ENCODE measurements at regions not wholly inside any gene's neighbourhood (a gene's known extent, or its start where the extent isn't known, plus 50 kb on each side); places are given as distances from the start of the nearest gene placed in this dataset.
A peak's percentile ranks its signal among the peaks of the same experiment; 100 is the strongest.

DNA sequence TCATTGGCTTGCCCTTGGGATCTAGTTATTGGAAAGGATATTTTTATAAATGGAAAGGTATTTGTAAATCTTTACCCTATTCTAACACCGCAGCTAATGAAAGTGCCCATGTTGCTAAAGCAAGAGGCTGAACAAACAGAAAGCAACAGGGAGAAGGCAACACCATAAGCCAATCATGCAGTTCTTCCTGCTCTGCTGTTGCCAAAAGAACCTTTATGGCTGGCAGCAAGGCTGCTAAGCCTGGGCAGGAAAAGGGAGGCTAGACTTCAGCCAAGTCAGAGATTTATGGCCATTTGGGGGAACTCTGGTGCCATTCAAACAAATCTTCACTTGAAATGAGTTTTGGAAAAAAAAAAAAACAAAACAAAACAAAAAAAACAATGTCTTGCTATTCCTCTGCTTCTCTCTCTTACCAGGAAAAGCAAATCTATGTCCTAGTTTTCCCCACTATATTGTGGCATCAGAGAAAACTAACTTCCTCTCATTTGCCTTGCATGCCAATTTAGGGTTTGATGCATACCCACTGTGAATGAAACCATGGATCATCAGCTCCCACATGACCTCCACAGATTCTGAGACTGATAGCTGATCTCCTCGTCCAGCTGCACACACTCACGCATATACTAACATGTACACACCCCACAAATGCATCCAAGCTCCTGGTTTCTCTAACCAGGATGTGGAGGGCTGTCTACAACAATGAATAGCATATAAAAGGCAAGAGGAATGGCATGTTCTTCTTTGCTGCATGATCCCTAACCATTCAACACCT, 179.3 kb downstream of the C1D start:
- Histone ChIP-seq H3K9me3 (ENCODE audit: severe bottlenecking) (no peaks in the 10 kb centered on the region), H3K27me3 (ENCODE audit: insufficient read depth, low read depth, severe bottlenecking) (no peaks in the 10 kb centered on the region), H3K4me3 (ENCODE audit: low read depth, low read length) (no peak overlapping the region), H3K27ac (no peak overlapping the region), H3K36me3 (no peaks in the 10 kb centered on the region)
- no peak for DNase-seq
- TF ChIP-seq, protein P1, sequence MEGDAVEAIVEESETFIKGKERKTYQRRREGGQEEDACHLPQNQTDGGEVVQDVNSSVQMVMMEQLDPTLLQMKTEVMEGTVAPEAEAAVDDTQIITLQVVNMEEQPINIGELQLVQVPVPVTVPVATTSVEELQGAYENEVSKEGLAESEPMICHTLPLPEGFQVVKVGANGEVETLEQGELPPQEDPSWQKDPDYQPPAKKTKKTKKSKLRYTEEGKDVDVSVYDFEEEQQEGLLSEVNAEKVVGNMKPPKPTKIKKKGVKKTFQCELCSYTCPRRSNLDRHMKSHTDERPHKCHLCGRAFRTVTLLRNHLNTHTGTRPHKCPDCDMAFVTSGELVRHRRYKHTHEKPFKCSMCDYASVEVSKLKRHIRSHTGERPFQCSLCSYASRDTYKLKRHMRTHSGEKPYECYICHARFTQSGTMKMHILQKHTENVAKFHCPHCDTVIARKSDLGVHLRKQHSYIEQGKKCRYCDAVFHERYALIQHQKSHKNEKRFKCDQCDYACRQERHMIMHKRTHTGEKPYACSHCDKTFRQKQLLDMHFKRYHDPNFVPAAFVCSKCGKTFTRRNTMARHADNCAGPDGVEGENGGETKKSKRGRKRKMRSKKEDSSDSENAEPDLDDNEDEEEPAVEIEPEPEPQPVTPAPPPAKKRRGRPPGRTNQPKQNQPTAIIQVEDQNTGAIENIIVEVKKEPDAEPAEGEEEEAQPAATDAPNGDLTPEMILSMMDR (IDR thresholded peaks at IDR 0.05; ENCODE audit: low read depth, low read length) = no peak

DNA sequence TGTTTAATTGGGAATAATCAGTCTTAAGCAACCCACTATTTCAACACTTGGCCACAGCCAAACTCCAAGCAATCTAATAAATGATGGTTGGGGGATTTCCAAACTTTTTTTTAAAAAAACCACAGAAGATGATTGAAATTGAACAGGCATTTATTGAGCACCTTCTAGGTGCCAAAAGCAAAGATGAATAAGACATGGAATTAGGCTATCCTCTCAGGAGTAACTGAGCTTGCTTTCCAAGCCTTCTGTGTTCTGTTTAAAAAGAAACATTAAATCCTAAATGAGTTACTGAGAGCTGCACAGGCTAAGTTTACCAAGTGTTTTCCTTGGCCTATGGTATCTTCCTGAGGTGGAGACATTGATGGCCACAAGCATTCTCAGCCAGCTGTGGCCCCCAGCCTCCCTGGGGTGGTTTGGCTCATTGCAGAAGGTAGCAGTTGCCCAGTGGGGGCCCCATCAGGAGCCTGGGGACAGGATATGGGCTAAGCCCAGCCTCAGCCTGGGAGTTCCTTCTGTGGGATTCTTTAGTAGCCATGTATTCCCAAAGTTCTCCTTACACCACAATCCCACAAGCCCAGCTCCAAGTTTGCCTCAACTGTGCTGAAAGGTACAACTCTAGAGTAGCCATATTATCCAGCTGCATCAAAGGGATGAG, 174.3 kb downstream of the C1D start:
- H3K9me3 ChIP-seq (ENCODE audit: severe bottlenecking) = no peaks in the 10 kb centered on the region
- H3K27ac ChIP-seq = no peak overlapping the region
- TF ChIP-seq, protein P1 (IDR thresholded peaks at IDR 0.05; ENCODE audit: low read depth, low read length) = no peak
- DNase-seq = no peak
- no peak overlapping the region for H3K4me3 ChIP-seq (ENCODE audit: low read depth, low read length)
- H3K27me3 ChIP-seq (ENCODE audit: insufficient read depth, low read depth, severe bottlenecking) = no peaks in the 10 kb centered on the region
- H3K36me3 ChIP-seq = no peaks in the 10 kb centered on the region

DNA sequence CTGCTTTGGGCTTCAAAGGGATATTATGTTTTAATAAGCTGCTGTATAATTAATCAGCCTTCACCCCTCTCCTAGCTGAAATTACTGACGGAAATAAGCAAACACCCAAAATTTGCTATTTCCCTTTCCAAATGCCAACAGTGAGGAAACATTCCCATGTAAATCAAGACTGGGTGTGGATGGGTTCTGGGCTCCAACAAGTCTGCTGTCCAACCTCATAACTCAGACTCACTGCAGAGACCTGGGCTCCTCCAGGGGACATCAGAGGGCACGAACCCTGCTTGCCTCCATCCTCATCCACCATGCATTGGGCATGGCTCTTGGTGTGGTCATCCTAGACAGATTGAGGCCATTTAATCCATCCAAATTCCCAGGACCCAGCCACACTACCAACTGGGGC, 173.7 kb downstream of the C1D start:
- no peak for DNase-seq
- TF ChIP-seq, protein P1 (IDR thresholded peaks at IDR 0.05; ENCODE audit: low read depth, low read length) = no peak
- peaks cover 3% of the 10 kb centered on the region for H3K9me3 ChIP-seq (ENCODE audit: severe bottlenecking)
- no peak overlapping the region for H3K27ac ChIP-seq
- H3K36me3 ChIP-seq = no peaks in the 10 kb centered on the region
- no peak overlapping the region for H3K4me3 ChIP-seq (ENCODE audit: low read depth, low read length)
- no peaks in the 10 kb centered on the region for H3K27me3 ChIP-seq (ENCODE audit: insufficient read depth, low read depth, severe bottlenecking)

DNA sequence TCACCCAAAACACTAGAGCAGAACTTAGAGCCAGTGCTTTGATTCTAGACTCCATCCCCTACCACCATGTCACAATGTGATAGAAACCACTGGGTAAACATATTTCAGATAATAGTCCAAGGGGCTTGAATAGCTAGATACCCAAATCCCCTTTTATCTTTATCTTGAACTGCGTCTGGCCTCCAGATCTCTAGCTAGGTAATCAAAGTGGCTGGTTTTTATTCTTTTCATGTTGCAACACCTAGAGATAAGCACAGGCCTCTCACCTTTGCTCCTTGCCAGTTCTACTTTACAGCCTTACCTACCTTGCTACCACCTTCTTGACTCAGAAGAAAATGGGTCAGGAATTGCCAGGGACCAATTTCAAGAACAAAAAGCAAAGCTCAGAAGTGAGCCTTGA, 171.2 kb downstream of the C1D start:
- Histone ChIP-seq H3K27me3 (ENCODE audit: insufficient read depth, low read depth, severe bottlenecking) (no peaks in the 10 kb centered on the region), H3K4me3 (ENCODE audit: low read depth, low read length) (no peak overlapping the region), H3K27ac (no peak overlapping the region; the same call in 1 of the 2 replicates), H3K36me3 (no peaks in the 10 kb centered on the region), H3K9me3 (ENCODE audit: severe bottlenecking) (peaks cover 7% of the 10 kb centered on the region)
- no peak for DNase-seq
- TF ChIP-seq, protein P1 (IDR thresholded peaks at IDR 0.05; ENCODE audit: low read depth, low read length) = no peak

DNA sequence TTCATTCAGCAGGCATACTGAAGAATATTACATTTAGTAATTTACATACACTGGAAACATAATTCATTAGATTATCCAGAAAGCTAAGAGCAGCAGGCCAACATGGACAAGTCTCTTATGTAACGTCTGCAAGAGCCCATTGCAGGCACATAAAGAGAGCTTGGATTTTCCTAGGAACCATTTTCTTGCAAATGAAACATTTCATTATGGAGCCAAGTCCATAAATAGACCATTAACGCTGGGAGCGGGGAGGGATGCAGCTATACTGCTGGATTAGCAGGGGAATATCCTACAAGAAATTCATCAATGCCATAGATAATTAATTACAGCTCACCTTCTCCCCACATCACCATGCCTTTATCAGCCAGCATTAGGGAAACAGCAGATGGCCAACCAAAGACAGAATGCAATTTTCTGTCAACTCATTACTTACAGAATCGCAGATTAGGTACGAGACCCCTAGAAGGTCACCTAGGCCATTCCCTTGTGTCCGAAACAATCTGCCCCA, 170.4 kb downstream of the C1D start:
- no peak overlapping the region for H3K4me3 ChIP-seq (ENCODE audit: low read depth, low read length)
- H3K9me3 ChIP-seq (ENCODE audit: severe bottlenecking) = peaks cover 7% of the 10 kb centered on the region
- TF ChIP-seq, protein P1 (IDR thresholded peaks at IDR 0.05; ENCODE audit: low read depth, low read length) = no peak
- H3K27me3 ChIP-seq (ENCODE audit: insufficient read depth, low read depth, severe bottlenecking) = no peaks in the 10 kb centered on the region
- H3K27ac ChIP-seq = peak overlapping the region; percentile 6; the same call in 1 of the 2 replicates
- peak; percentile 64 for DNase-seq
- no peaks in the 10 kb centered on the region for H3K36me3 ChIP-seq
